Kidney epithelial cell (primary cell): ENCODE measurements at regions not wholly inside any gene's neighbourhood (a gene's known extent, or its start where the extent isn't known, plus 50 kb on each side); places are given as distances from the start of the nearest gene placed in this dataset.

ENCODE experiments used
- DNase-seq: peaks from one replicate; pipeline ENCODE4 v3.0.0-alpha.2; 2010; ENCODE audit warnings: low read depth
- H3K27me3 ChIP-seq: 2 replicates; pipeline ENCODE4 v1.6.0; 2011; ENCODE audit warnings: low read length; ENCODE audit not compliant: control insufficient read depth, insufficient read depth
- H3K36me3 ChIP-seq: 2 replicates; pipeline ENCODE4 v1.5.1; 2011; ENCODE audit warnings: low read length; ENCODE audit not compliant: control insufficient read depth, insufficient read depth
- H3K4me3 ChIP-seq: 2 replicates; pipeline ENCODE4 v1.5.1; 2011; ENCODE audit warnings: low read depth, mild to moderate bottlenecking, control low read depth, low read length
- CTCF ChIP-seq: IDR thresholded peaks from 2 replicates; pipeline ENCODE4 v1.5.1; 2011; ENCODE audit warnings: mild to moderate bottlenecking, moderate library complexity, low read length, control low read depth, inconsistent platforms; ENCODE audit not compliant: insufficient read depth, poor library complexity, severe bottlenecking

- H3K36me3 ChIP-seq: no peaks in the 10 kb centered on the region
- TF ChIP-seq CTCF: no peak
- H3K4me3 ChIP-seq: no peak overlapping the region
- DNase-seq: no peak
- peaks cover 2% of the 10 kb centered on the region for H3K27me3 ChIP-seq
These were observed 232.8 kb downstream of the MYLK4 start for GRCh38 chr6:2517855-2518473.

GRCh38 chr6:2517401-2517800 is 233.3 kb downstream of the MYLK4 start:
- no peak for DNase-seq
- Histone ChIP-seq H3K4me3 (no peak overlapping the region), H3K36me3 (no peaks in the 10 kb centered on the region), H3K27me3 (peaks cover 2% of the 10 kb centered on the region)
- no peak for TF ChIP-seq CTCF

- TF ChIP-seq CTCF: no peak
- H3K36me3 ChIP-seq: no peaks in the 10 kb centered on the region
- no peak overlapping the region for H3K4me3 ChIP-seq
- no peak for DNase-seq
- H3K27me3 ChIP-seq: peaks cover 2% of the 10 kb centered on the region
These were observed 234.7 kb downstream of the MYLK4 start for GRCh38 chr6:2516059-2516458.

GRCh38 chr6:2514965-2515543 is 235.7 kb downstream of the MYLK4 start:
- DNase-seq: peak; percentile 5
- no peaks in the 10 kb centered on the region for H3K36me3 ChIP-seq
- no peak overlapping the region for H3K4me3 ChIP-seq

GRCh38 chr6:2512802-2513201 is 237.9 kb downstream of the MYLK4 start:
- Histone ChIP-seq H3K27me3 (peaks cover 2% of the 10 kb centered on the region), H3K4me3 (no peak overlapping the region), H3K36me3 (no peaks in the 10 kb centered on the region)
- no peak for TF ChIP-seq CTCF
- DNase-seq: no peak

More at GRCh38 chr6:2514965-2515543, 235.7 kb downstream of the MYLK4 start:
- TF ChIP-seq CTCF: no peak
- peaks cover 2% of the 10 kb centered on the region for H3K27me3 ChIP-seq

- no peaks in the 10 kb centered on the region for H3K36me3 ChIP-seq
- no peak overlapping the region for H3K4me3 ChIP-seq
- DNase-seq: no peak
- no peak for TF ChIP-seq CTCF
- H3K27me3 ChIP-seq: peaks cover 1% of the 10 kb centered on the region
These were observed 240.4 kb downstream of the MYLK4 start for GRCh38 chr6:2510316-2510715.
